GM10266 (cell line): ENCODE measurements at regions not wholly inside any gene's neighbourhood (a gene's known extent, or its start where the extent isn't known, plus 50 kb on each side); places are given as distances from the start of the nearest gene placed in this dataset.

Experiments used
- DNase-seq: peaks from one replicate; pipeline ENCODE4 v3.0.0; 2012; ENCODE audit errors: extremely low spot score
- CTCF ChIP-seq: IDR thresholded peaks from 2 replicates; pipeline ENCODE4 v1.5.1; 2012; ENCODE audit warnings: mild to moderate bottlenecking, low read depth; ENCODE audit not compliant: control insufficient read depth, insufficient read depth; ENCODE audit errors: missing control alignments

GRCh38 chr2:47661310-47661709 is 90.5 kb upstream of the KCNK12 start:
- no peak for DNase-seq
- TF ChIP-seq CTCF, result no peak

- no peak for TF ChIP-seq CTCF
- no peak for DNase-seq
Observed at GRCh38 chr2:47660168-47660567, 89.4 kb upstream of the KCNK12 start.

- TF ChIP-seq CTCF, result no peak
- no peak for DNase-seq
Observed at GRCh38 chr2:47658646-47659320, 88.0 kb upstream of the KCNK12 start.

GRCh38 chr2:47657886-47658489 is 87.2 kb upstream of the KCNK12 start:
- TF ChIP-seq CTCF, result no peak
- DNase-seq, result no peak

GRCh38 chr2:47656715-47657600 is 86.2 kb upstream of the KCNK12 start:
- no peak for DNase-seq
- TF ChIP-seq CTCF, result no peak

GRCh38 chr2:47655563-47655880 is 84.7 kb upstream of the KCNK12 start:
- DNase-seq, result no peak
- TF ChIP-seq CTCF, result no peak
